ENCODE measurements at regions not wholly inside any gene's neighbourhood (a gene's known extent, or its start where the extent isn't known, plus 50 kb on each side); places are given as distances from the start of the nearest gene placed in this dataset.

- Histone ChIP-seq H3K9me3 (ENCODE audit: low read depth) (no peaks in the 10 kb centered on the region), H2AFZ (replicated peaks) (no peak overlapping the region), H4K20me1 (ENCODE audit: low read depth) (no peaks in the 10 kb centered on the region), H3K27me3 (no peaks in the 10 kb centered on the region), H3K4me2 (no peak overlapping the region), H3K4me1 (no peaks in the 10 kb centered on the region), H3K79me2 (ENCODE audit: low read depth) (no peaks in the 10 kb centered on the region), H3F3A (ENCODE audit: low read depth) (no peaks in the 10 kb centered on the region), H3K36me3 (no peaks in the 10 kb centered on the region), H3K9ac (no peak overlapping the region), H3K4me3 (no peak overlapping the region), H3K27ac (no peak overlapping the region)
- H3K27me3 Mint-ChIP-seq (ENCODE audit: insufficient read depth, low read depth), result peaks cover 2% of the 10 kb centered on the region
- H3K9me3 Mint-ChIP-seq, result no peaks in the 10 kb centered on the region
- H3K4me1 Mint-ChIP-seq, result peaks cover 13% of the 10 kb centered on the region
- no peak for DNase-seq (ENCODE audit: low spot score)
- TF ChIP-seq, protein P1, sequence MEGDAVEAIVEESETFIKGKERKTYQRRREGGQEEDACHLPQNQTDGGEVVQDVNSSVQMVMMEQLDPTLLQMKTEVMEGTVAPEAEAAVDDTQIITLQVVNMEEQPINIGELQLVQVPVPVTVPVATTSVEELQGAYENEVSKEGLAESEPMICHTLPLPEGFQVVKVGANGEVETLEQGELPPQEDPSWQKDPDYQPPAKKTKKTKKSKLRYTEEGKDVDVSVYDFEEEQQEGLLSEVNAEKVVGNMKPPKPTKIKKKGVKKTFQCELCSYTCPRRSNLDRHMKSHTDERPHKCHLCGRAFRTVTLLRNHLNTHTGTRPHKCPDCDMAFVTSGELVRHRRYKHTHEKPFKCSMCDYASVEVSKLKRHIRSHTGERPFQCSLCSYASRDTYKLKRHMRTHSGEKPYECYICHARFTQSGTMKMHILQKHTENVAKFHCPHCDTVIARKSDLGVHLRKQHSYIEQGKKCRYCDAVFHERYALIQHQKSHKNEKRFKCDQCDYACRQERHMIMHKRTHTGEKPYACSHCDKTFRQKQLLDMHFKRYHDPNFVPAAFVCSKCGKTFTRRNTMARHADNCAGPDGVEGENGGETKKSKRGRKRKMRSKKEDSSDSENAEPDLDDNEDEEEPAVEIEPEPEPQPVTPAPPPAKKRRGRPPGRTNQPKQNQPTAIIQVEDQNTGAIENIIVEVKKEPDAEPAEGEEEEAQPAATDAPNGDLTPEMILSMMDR (IDR thresholded peaks at IDR 0.05), result no peak
- no peak for TF ChIP-seq EZH2phosphoT487 (IDR thresholded peaks at IDR 0.05)
- TF ChIP-seq EZH2 (IDR thresholded peaks at IDR 0.05), result no peak
- H3K4me3 Mint-ChIP-seq, result no peak overlapping the region
- H3K36me3 Mint-ChIP-seq, result no peaks in the 10 kb centered on the region
- no peak overlapping the region for H3K27ac Mint-ChIP-seq
Observed at GRCh38 chr20:11719153-11719552, 198.5 kb upstream of the BTBD3 start.

DNA sequence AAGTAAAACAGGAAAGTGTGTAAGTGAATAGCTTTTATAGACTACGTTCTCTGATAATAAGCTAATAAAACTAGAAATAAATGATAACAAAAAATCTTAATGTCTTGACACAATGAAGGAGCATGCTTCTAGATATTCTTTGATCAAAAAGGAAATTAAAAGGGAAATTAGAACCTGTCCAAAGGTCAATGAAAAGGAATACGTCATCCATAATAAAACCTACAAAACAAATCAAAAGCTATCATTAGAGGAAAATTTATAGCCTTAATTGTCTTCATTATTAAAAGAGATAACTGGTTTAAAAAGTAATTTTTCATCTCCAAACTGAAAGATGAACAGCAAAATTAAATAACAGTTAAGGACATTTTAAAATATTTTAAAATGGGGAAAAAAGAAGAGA is 196.3 kb upstream of the BTBD3 start:
- Histone ChIP-seq H3K36me3 (no peaks in the 10 kb centered on the region), H3F3A (ENCODE audit: low read depth) (no peaks in the 10 kb centered on the region), H2AFZ (replicated peaks) (no peak overlapping the region), H3K9ac (no peak overlapping the region), H3K4me2 (no peak overlapping the region), H3K9me3 (ENCODE audit: low read depth) (no peaks in the 10 kb centered on the region), H3K27ac (no peak overlapping the region), H3K4me3 (no peak overlapping the region), H3K27me3 (no peaks in the 10 kb centered on the region), H3K4me1 (no peaks in the 10 kb centered on the region), H4K20me1 (ENCODE audit: low read depth) (no peaks in the 10 kb centered on the region), H3K79me2 (ENCODE audit: low read depth) (no peaks in the 10 kb centered on the region)
- DNase-seq (ENCODE audit: low spot score), result no peak
- TF ChIP-seq EZH2 (IDR thresholded peaks at IDR 0.05), result no peak
- no peak for TF ChIP-seq EZH2phosphoT487 (IDR thresholded peaks at IDR 0.05)
- TF ChIP-seq, protein P1 (IDR thresholded peaks at IDR 0.05), result no peak
- H3K36me3 Mint-ChIP-seq, result no peaks in the 10 kb centered on the region
- no peaks in the 10 kb centered on the region for H3K27me3 Mint-ChIP-seq (ENCODE audit: insufficient read depth, low read depth)
- peaks cover under 1% of the 10 kb centered on the region for H3K4me1 Mint-ChIP-seq
- H3K27ac Mint-ChIP-seq, result no peak overlapping the region
- no peak overlapping the region for H3K4me3 Mint-ChIP-seq
- H3K9me3 Mint-ChIP-seq, result no peaks in the 10 kb centered on the region

GRCh38 chr20:11724097-11724496 is 193.6 kb upstream of the BTBD3 start:
- Mint-ChIP-seq H3K27me3 (ENCODE audit: insufficient read depth, low read depth) (peaks cover 2% of the 10 kb centered on the region), H3K9me3 (no peaks in the 10 kb centered on the region), H3K27ac (no peak overlapping the region), H3K4me3 (no peak overlapping the region), H3K4me1 (no peaks in the 10 kb centered on the region), H3K36me3 (no peaks in the 10 kb centered on the region)
- H3K9me3 ChIP-seq (ENCODE audit: low read depth), result no peaks in the 10 kb centered on the region
- H3K4me1 ChIP-seq, result no peaks in the 10 kb centered on the region
- no peak for TF ChIP-seq EZH2phosphoT487 (IDR thresholded peaks at IDR 0.05)
- TF ChIP-seq, protein P1 (IDR thresholded peaks at IDR 0.05), result no peak
- TF ChIP-seq EZH2 (IDR thresholded peaks at IDR 0.05), result no peak
- DNase-seq (ENCODE audit: low spot score), result no peak
- no peaks in the 10 kb centered on the region for H3K27me3 ChIP-seq
- H3F3A ChIP-seq (ENCODE audit: low read depth), result no peaks in the 10 kb centered on the region
- no peak overlapping the region for H2AFZ ChIP-seq (replicated peaks)
- H3K4me2 ChIP-seq, result no peak overlapping the region
- H3K9ac ChIP-seq, result no peak overlapping the region
- H4K20me1 ChIP-seq (ENCODE audit: low read depth), result no peaks in the 10 kb centered on the region
- H3K27ac ChIP-seq, result no peak overlapping the region
- no peaks in the 10 kb centered on the region for H3K36me3 ChIP-seq
- no peaks in the 10 kb centered on the region for H3K79me2 ChIP-seq (ENCODE audit: low read depth)
- no peak overlapping the region for H3K4me3 ChIP-seq
